Liver (tissue), 8 donors: ENCODE measurements at regions not wholly inside any gene's neighbourhood (a gene's known extent, or its start where the extent isn't known, plus 50 kb on each side); places are given as distances from the start of the nearest gene placed in this dataset.

Source experiments
- DNase-seq: peaks from one replicate; pipeline ENCODE4 v3.0.0-alpha.2; 2017; ENCODE audit warnings: low spot score
- H3K27ac ChIP-seq, 2 donors: one replicate each; pipeline ENCODE4 v1.7.0; 2013; ENCODE audit warnings: inconsistent platforms in 2 of 2, low read length in 2 of 2, control low read depth in 1 of 2, low read depth in 1 of 2, mild to moderate bottlenecking in 1 of 2
- H3K27me3 ChIP-seq, 4 donors: one replicate each; pipeline versions ENCODE4 v1.6.1 to v1.7.0; 2013; ENCODE audit warnings: low read length in 3 of 4, inconsistent platforms in 1 of 4, mild to moderate bottlenecking in 1 of 4, moderate library complexity in 1 of 4; ENCODE audit not compliant: control insufficient read depth in 4 of 4, insufficient read depth in 4 of 4
- H3K36me3 ChIP-seq, 4 donors: one replicate each; pipeline versions ENCODE4 v1.6.1 to v1.7.0; 2013; ENCODE audit warnings: low read length in 3 of 4, mild to moderate bottlenecking in 3 of 4, low read depth in 1 of 4, moderate library complexity in 1 of 4; ENCODE audit not compliant: control insufficient read depth in 4 of 4, insufficient read depth in 3 of 4
- H3K4me1 ChIP-seq, 4 donors: one replicate each; pipeline versions ENCODE4 v1.6.1 to v1.7.0; 2013; ENCODE audit warnings: low read length in 3 of 4, mild to moderate bottlenecking in 3 of 4, moderate library complexity in 1 of 4; ENCODE audit not compliant: control insufficient read depth in 4 of 4, insufficient read depth in 4 of 4
- H3K4me3 ChIP-seq, 3 donors: one replicate each; pipeline versions ENCODE4 v1.6.1 to v1.7.0; 2013; ENCODE audit warnings: low read length in 3 of 3, control low read depth in 1 of 3, low read depth in 1 of 3, mild to moderate bottlenecking in 1 of 3
- H3K9ac ChIP-seq, 2 donors: one replicate each; pipeline ENCODE4 v1.7.0; 2013; ENCODE audit warnings: low read length in 2 of 2, mild to moderate bottlenecking in 2 of 2, moderate library complexity in 2 of 2, control low read depth in 1 of 2, low read depth in 1 of 2
- H3K9me3 ChIP-seq, 4 donors: one replicate each; pipeline versions ENCODE4 v1.6.1 to v1.7.0; 2013; ENCODE audit warnings: low read length in 3 of 4; ENCODE audit not compliant: control insufficient read depth in 4 of 4
- ATF3 ChIP-seq: IDR thresholded peaks from 2 replicates; pipeline ENCODE4 v1.6.1; 2016; ENCODE audit warnings: antibody characterized with exemption
- CTCF ChIP-seq: fragments of 150-350 bp; IDR thresholded peaks from 2 replicates; pipeline ENCODE4 v1.5.1; 2017; ENCODE audit warnings: improper control_type of control experiment, low read depth, low read length; ENCODE audit not compliant: missing input control
- EGR1 ChIP-seq, 2 donors: IDR thresholded peaks; 2 replicates each; pipeline ENCODE4 v1.6.1; 2016 to 2018; ENCODE audit warnings: antibody characterized with exemption in 2 of 2, low read depth in 2 of 2
- FOXA1 ChIP-seq: IDR thresholded peaks from 2 replicates; pipeline ENCODE4 v1.6.1; 2016; ENCODE audit warnings: antibody characterized with exemption
- FOXA2 ChIP-seq: IDR thresholded peaks from 2 replicates; pipeline ENCODE4 v1.6.1; 2016; ENCODE audit warnings: antibody characterized with exemption
- GABPA ChIP-seq, 2 donors: IDR thresholded peaks in 1 of 2; conservative IDR thresholded peaks in 1 of 2; 2 replicates each; pipeline ENCODE4 v1.6.1; 2016; ENCODE audit warnings: antibody characterized with exemption in 2 of 2, mild to moderate bottlenecking in 1 of 2, moderate library complexity in 1 of 2
- HNF4A ChIP-seq, 2 donors: conservative IDR thresholded peaks; 2 replicates each; pipeline ENCODE4 v1.6.1; 2016; ENCODE audit warnings: antibody characterized with exemption in 2 of 2, mild to moderate bottlenecking in 2 of 2
- HNF4G ChIP-seq: IDR thresholded peaks from 2 replicates; pipeline ENCODE4 v1.6.1; 2016; ENCODE audit warnings: antibody characterized with exemption
- JUND ChIP-seq, 2 donors: IDR thresholded peaks; 2 replicates each; pipeline ENCODE4 v1.6.1; 2016; ENCODE audit warnings: antibody characterized with exemption in 2 of 2
- NR2F2 ChIP-seq: IDR thresholded peaks from 2 replicates; pipeline ENCODE4 v1.6.1; 2016; ENCODE audit warnings: antibody characterized with exemption
- RAD21 ChIP-seq, 2 donors: IDR thresholded peaks; 2 replicates each; pipeline ENCODE4 v1.6.1; 2016; ENCODE audit warnings: antibody characterized with exemption in 2 of 2, mild to moderate bottlenecking in 2 of 2
- RXRA ChIP-seq, 2 donors: IDR thresholded peaks; 2 replicates each; pipeline ENCODE4 v1.6.1; 2017 to 2018; ENCODE audit warnings: antibody characterized with exemption in 2 of 2, mild to moderate bottlenecking in 1 of 2
- SP1 ChIP-seq: IDR thresholded peaks from 2 replicates; pipeline ENCODE4 v1.6.1; 2018; ENCODE audit warnings: antibody characterized with exemption, mild to moderate bottlenecking
- TAF1 ChIP-seq: conservative IDR thresholded peaks from 2 replicates; pipeline ENCODE4 v1.6.1; 2016; ENCODE audit warnings: antibody characterized with exemption, mild to moderate bottlenecking
- YY1 ChIP-seq: IDR thresholded peaks from 2 replicates; pipeline ENCODE4 v1.6.1; 2016; ENCODE audit warnings: antibody characterized with exemption, mild to moderate bottlenecking
- WGBS: extraction: QIAGEN DNeasy Blood & Tissue Kit; methylation state at CpG from one replicate; pipeline ENCODE4 v1.1.7; 2013; 5-methylcytosine and 5-hydroxymethylcytosine counted together
- TF ChIP-seq, protein P1 (sequence below): IDR thresholded peaks from 2 replicates; pipeline ENCODE4 v1.6.1; 2016; ENCODE audit warnings: antibody characterized with exemption
- TF ChIP-seq, protein P2 (sequence below): IDR thresholded peaks from 2 replicates; pipeline ENCODE4 v1.6.1; 2016; ENCODE audit warnings: antibody characterized with exemption
- TF ChIP-seq, protein P3 (sequence below): IDR thresholded peaks from 2 replicates; pipeline ENCODE4 v1.6.1; 2016; ENCODE audit warnings: antibody characterized with exemption, mild to moderate bottlenecking
- donor health status: healthy.
- donor health status: healthy.
- donor health status: healthy.
- donor health status: healthy.
- donor health status: healthy.

GRCh38 chr1:173122344-173122935 is 71.7 kb upstream of the TNFSF18 start:
- WGBS, result 49% methylated on average over 2 of the region's 2 CpGs
- TF ChIP-seq YY1 (no peak), RAD21 (IDR thresholded peaks at IDR 0.05) (no peak), GABPA (IDR thresholded peaks at IDR 0.05 in 1 of 2, conservative IDR thresholded peaks at IDR 0.05 in 1 of 2) (no peak), JUND (IDR thresholded peaks at IDR 0.05) (no peak), ATF3 (no peak), EGR1 (IDR thresholded peaks at IDR 0.05; ENCODE audit: low read depth in 2 of 2) (no peak), TAF1 (no peak), CTCF (no peak), FOXA1 (no peak), NR2F2 (no peak), SP1 (no peak)
- TF ChIP-seq, protein P1, sequence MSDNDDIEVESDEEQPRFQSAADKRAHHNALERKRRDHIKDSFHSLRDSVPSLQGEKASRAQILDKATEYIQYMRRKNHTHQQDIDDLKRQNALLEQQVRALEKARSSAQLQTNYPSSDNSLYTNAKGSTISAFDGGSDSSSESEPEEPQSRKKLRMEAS, result no peak
- TF ChIP-seq, protein P2, sequence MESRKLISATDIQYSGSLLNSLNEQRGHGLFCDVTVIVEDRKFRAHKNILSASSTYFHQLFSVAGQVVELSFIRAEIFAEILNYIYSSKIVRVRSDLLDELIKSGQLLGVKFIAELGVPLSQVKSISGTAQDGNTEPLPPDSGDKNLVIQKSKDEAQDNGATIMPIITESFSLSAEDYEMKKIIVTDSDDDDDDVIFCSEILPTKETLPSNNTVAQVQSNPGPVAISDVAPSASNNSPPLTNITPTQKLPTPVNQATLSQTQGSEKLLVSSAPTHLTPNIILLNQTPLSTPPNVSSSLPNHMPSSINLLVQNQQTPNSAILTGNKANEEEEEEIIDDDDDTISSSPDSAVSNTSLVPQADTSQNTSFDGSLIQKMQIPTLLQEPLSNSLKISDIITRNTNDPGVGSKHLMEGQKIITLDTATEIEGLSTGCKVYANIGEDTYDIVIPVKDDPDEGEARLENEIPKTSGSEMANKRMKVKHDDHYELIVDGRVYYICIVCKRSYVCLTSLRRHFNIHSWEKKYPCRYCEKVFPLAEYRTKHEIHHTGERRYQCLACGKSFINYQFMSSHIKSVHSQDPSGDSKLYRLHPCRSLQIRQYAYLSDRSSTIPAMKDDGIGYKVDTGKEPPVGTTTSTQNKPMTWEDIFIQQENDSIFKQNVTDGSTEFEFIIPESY, result no peak
- DNase-seq, result no peak
- H3K36me3 ChIP-seq, result no peaks in the 10 kb centered on the region
- H3K4me3 ChIP-seq, result no peak overlapping the region
- no peaks in the 10 kb centered on the region for H3K9me3 ChIP-seq
- H3K27me3 ChIP-seq, result no peaks in the 10 kb centered on the region
- H3K27ac ChIP-seq, result peak overlapping the region; percentile 33 to 92
- H3K9ac ChIP-seq, result no peak overlapping the region
- H3K4me1 ChIP-seq, result peaks cover 2 to 27% (median 21%) of the 10 kb centered on the region in 4 donors

- Histone ChIP-seq H3K36me3 (no peaks in the 10 kb centered on the region), H3K9ac (no peak overlapping the region), H3K9me3 (no peaks in the 10 kb centered on the region), H3K27ac (no peak overlapping the region), H3K4me1 (peaks cover 0 to 16% (median 12%) of the 10 kb centered on the region in 4 donors), H3K4me3 (no peak overlapping the region), H3K27me3 (no peaks in the 10 kb centered on the region)
- DNase-seq, result no peak
- TF ChIP-seq SP1 (no peak), HNF4G (no peak), HNF4A (conservative IDR thresholded peaks at IDR 0.05) (no peak), FOXA2 (no peak), TAF1 (no peak), CTCF (no peak), NR2F2 (no peak), FOXA1 (no peak), EGR1 (IDR thresholded peaks at IDR 0.05; ENCODE audit: low read depth in 2 of 2) (no peak), RXRA (IDR thresholded peaks at IDR 0.05) (no peak), JUND (IDR thresholded peaks at IDR 0.05) (no peak), ATF3 (no peak), RAD21 (IDR thresholded peaks at IDR 0.05) (no peak), GABPA (IDR thresholded peaks at IDR 0.05 in 1 of 2, conservative IDR thresholded peaks at IDR 0.05 in 1 of 2) (no peak)
- TF ChIP-seq, protein P3, sequence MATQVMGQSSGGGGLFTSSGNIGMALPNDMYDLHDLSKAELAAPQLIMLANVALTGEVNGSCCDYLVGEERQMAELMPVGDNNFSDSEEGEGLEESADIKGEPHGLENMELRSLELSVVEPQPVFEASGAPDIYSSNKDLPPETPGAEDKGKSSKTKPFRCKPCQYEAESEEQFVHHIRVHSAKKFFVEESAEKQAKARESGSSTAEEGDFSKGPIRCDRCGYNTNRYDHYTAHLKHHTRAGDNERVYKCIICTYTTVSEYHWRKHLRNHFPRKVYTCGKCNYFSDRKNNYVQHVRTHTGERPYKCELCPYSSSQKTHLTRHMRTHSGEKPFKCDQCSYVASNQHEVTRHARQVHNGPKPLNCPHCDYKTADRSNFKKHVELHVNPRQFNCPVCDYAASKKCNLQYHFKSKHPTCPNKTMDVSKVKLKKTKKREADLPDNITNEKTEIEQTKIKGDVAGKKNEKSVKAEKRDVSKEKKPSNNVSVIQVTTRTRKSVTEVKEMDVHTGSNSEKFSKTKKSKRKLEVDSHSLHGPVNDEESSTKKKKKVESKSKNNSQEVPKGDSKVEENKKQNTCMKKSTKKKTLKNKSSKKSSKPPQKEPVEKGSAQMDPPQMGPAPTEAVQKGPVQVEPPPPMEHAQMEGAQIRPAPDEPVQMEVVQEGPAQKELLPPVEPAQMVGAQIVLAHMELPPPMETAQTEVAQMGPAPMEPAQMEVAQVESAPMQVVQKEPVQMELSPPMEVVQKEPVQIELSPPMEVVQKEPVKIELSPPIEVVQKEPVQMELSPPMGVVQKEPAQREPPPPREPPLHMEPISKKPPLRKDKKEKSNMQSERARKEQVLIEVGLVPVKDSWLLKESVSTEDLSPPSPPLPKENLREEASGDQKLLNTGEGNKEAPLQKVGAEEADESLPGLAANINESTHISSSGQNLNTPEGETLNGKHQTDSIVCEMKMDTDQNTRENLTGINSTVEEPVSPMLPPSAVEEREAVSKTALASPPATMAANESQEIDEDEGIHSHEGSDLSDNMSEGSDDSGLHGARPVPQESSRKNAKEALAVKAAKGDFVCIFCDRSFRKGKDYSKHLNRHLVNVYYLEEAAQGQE, result no peak
- TF ChIP-seq, protein P2, result no peak
- 82% methylated on average over 2 of the region's 2 CpGs for WGBS
Measured at GRCh38 chr1:173118404-173118803, 67.7 kb upstream of the TNFSF18 start.
